GM19438 (cell line): ENCODE measurements at regions not wholly inside any gene's neighbourhood (a gene's known extent, or its start where the extent isn't known, plus 50 kb on each side); places are given as distances from the start of the nearest gene placed in this dataset.

Experiments used
- ATAC-seq: cut with Tn5 transposase; IDR thresholded peaks from one replicate; pipeline ENCODE4 v1.9.1; 2021; ENCODE audit warnings: low read depth; ENCODE audit not compliant: unreplicated experiment

GRCh38 chr18:1976484-1976883 is 594.8 kb downstream of the METTL4 start:
- ATAC-seq = no peak

- ATAC-seq = no peak
These were observed 589.2 kb downstream of the METTL4 start for GRCh38 chr18:1982056-1982455.

- ATAC-seq = no peak
These were observed 587.4 kb downstream of the METTL4 start for GRCh38 chr18:1983746-1984515.

- no peak for ATAC-seq
These were observed 577.4 kb downstream of the METTL4 start for GRCh38 chr18:1993866-1994265.

GRCh38 chr18:1994471-1994870 is 576.8 kb downstream of the METTL4 start:
- ATAC-seq = no peak

- no peak for ATAC-seq
These were observed 576.2 kb downstream of the METTL4 start for GRCh38 chr18:1995041-1995612.

GRCh38 chr18:1998121-1998520 is 573.2 kb downstream of the METTL4 start:
- no peak for ATAC-seq

GRCh38 chr18:1999387-1999786 is 571.9 kb downstream of the METTL4 start:
- ATAC-seq = no peak

- ATAC-seq = no peak
These were observed 569.2 kb downstream of the METTL4 start for GRCh38 chr18:2002151-2002550.

- ATAC-seq = no peak
These were observed 568.7 kb downstream of the METTL4 start for GRCh38 chr18:2002604-2003003.

GRCh38 chr18:2009942-2010697 is 561.2 kb downstream of the METTL4 start:
- no peak for ATAC-seq

- ATAC-seq = no peak
These were observed 544.3 kb downstream of the METTL4 start for GRCh38 chr18:2027016-2027415.

- ATAC-seq = no peak
These were observed 543.5 kb downstream of the METTL4 start for GRCh38 chr18:2027756-2028155.

GRCh38 chr18:2028986-2029385 is 542.3 kb downstream of the METTL4 start:
- no peak for ATAC-seq

- no peak for ATAC-seq
These were observed 540.7 kb downstream of the METTL4 start for GRCh38 chr18:2030647-2031046.

GRCh38 chr18:2032036-2032435 is 539.3 kb downstream of the METTL4 start:
- ATAC-seq = no peak

- no peak for ATAC-seq
These were observed 536.2 kb downstream of the METTL4 start for GRCh38 chr18:2035056-2035455.

- no peak for ATAC-seq
These were observed 535.2 kb downstream of the METTL4 start for GRCh38 chr18:2036086-2036485.

GRCh38 chr18:2040279-2040678 is 531.0 kb downstream of the METTL4 start:
- ATAC-seq = no peak

- no peak for ATAC-seq
These were observed 521.3 kb downstream of the METTL4 start for GRCh38 chr18:2049986-2050385.

- no peak for ATAC-seq
These were observed 520.6 kb downstream of the METTL4 start for GRCh38 chr18:2050702-2051201.
